ENCODE measurements at regions not wholly inside any gene's neighbourhood (a gene's known extent, or its start where the extent isn't known, plus 50 kb on each side); places are given as distances from the start of the nearest gene placed in this dataset.
A peak's percentile ranks its signal among the peaks of the same experiment; 100 is the strongest.

DNA sequence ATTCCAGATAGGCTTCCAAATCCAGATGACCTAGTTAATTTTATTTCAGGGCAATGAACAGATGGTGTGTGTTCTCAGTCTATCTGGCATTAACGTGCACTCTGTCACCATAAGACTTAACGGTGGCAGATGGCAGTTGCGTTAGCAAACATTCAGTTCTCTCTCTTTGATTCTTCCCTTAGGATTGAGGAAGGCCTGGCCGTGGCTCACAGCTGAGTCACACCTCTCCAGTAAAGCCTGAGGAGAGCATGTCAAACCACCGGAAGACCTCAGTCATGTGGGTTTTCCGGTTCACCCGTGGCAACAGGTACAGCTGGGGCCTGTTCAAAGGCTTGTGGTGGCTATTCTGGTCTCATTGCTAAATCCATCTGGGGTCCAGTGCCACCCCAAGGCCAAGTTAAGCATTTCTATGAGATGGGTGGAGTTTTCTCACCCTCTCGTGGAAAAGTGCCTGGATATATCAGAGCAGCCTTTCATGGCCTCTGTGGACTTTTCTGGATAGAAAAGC is 545.1 kb upstream of the ATP2B1 start:
- TF ChIP-seq, protein P1, sequence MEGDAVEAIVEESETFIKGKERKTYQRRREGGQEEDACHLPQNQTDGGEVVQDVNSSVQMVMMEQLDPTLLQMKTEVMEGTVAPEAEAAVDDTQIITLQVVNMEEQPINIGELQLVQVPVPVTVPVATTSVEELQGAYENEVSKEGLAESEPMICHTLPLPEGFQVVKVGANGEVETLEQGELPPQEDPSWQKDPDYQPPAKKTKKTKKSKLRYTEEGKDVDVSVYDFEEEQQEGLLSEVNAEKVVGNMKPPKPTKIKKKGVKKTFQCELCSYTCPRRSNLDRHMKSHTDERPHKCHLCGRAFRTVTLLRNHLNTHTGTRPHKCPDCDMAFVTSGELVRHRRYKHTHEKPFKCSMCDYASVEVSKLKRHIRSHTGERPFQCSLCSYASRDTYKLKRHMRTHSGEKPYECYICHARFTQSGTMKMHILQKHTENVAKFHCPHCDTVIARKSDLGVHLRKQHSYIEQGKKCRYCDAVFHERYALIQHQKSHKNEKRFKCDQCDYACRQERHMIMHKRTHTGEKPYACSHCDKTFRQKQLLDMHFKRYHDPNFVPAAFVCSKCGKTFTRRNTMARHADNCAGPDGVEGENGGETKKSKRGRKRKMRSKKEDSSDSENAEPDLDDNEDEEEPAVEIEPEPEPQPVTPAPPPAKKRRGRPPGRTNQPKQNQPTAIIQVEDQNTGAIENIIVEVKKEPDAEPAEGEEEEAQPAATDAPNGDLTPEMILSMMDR (IDR thresholded peaks at IDR 0.05; ENCODE audit: extremely low read depth in 1 of 2, insufficient read depth in 1 of 2, low read depth in 1 of 2, low read length in 2 of 2), result peak; percentile 20 to 53
- TF ChIP-seq POLR2A (IDR thresholded peaks at IDR 0.05; ENCODE audit: low read depth, low read length), result no peak
